BE2C (cell line): ENCODE measurements at regions not wholly inside any gene's neighbourhood (a gene's known extent, or its start where the extent isn't known, plus 50 kb on each side); places are given as distances from the start of the nearest gene placed in this dataset.
"Not testable (repeated sequence)": the region's sequence is repeated elsewhere in the genome, so short reads cannot be mapped to it uniquely, and the experiment has no call there.

ENCODE experiments used
- DNase-seq: peaks from one replicate; pipeline ENCODE4 v3.0.0-alpha.2; 2020
- H3K27me3 ChIP-seq: fragments of 250-450 bp; sonication (Bioruptor Pico); 2 replicates; pipeline ENCODE4 v1.5.1; 2020; ENCODE audit warnings: mild to moderate bottlenecking
- H3K36me3 ChIP-seq: fragments of 250-450 bp; sonication (Bioruptor Pico); 2 replicates; pipeline ENCODE4 v1.5.1; 2020; ENCODE audit warnings: mild to moderate bottlenecking
- H3K4me1 ChIP-seq: fragments of 250-450 bp; sonication (Bioruptor Pico); 2 replicates; pipeline ENCODE4 v1.5.1; 2020
- H3K4me3 ChIP-seq: 2 replicates; pipeline ENCODE4 v1.5.1; 2011; ENCODE audit warnings: low read depth, low read length
- H3K9me3 ChIP-seq: fragments of 250-450 bp; sonication (Bioruptor Pico); 2 replicates; pipeline ENCODE4 v1.5.1; 2020
- CTCF ChIP-seq: IDR thresholded peaks from 2 replicates; pipeline ENCODE4 v1.5.1; 2012; ENCODE audit warnings: mild to moderate bottlenecking, low read depth, low read length

- H3K9me3 ChIP-seq = no peaks in the 10 kb centered on the region
- H3K4me1 ChIP-seq = no peaks in the 10 kb centered on the region
- no peak for TF ChIP-seq CTCF
- no peak for DNase-seq
- H3K36me3 ChIP-seq = no peaks in the 10 kb centered on the region
- no peaks in the 10 kb centered on the region for H3K27me3 ChIP-seq
- no peak overlapping the region for H3K4me3 ChIP-seq
Measured at GRCh38 chrX:47723083-47723482, 64.1 kb upstream of the UXT start.

GRCh38 chrX:47722260-47722659, 63.3 kb upstream of the UXT start:
- no peaks in the 10 kb centered on the region for H3K27me3 ChIP-seq
- H3K4me1 ChIP-seq = no peaks in the 10 kb centered on the region
- TF ChIP-seq CTCF = no peak
- H3K4me3 ChIP-seq = no peak overlapping the region
- DNase-seq = no peak
- no peaks in the 10 kb centered on the region for H3K36me3 ChIP-seq
- H3K9me3 ChIP-seq = no peaks in the 10 kb centered on the region

- H3K4me3 ChIP-seq, H3K36me3 ChIP-seq, H3K27me3 ChIP-seq, H3K9me3 ChIP-seq, H3K4me1 ChIP-seq, DNase-seq: not testable (repeated sequence)
Measured at GRCh38 chrX:47715078-47715477, 56.1 kb upstream of the UXT start.

GRCh38 chrX:47712675-47713074, 53.7 kb upstream of the UXT start:
- not testable (repeated sequence) for H3K36me3 ChIP-seq, DNase-seq, H3K4me1 ChIP-seq, H3K4me3 ChIP-seq, H3K27me3 ChIP-seq, H3K9me3 ChIP-seq

- no peaks in the 10 kb centered on the region for H3K4me1 ChIP-seq
- H3K4me3 ChIP-seq = no peak overlapping the region
- no peaks in the 10 kb centered on the region for H3K9me3 ChIP-seq
- no peak for DNase-seq
- no peaks in the 10 kb centered on the region for H3K36me3 ChIP-seq
- no peak for TF ChIP-seq CTCF
- H3K27me3 ChIP-seq = no peaks in the 10 kb centered on the region
Measured at GRCh38 chrX:47710252-47710651, 51.3 kb upstream of the UXT start.
